BJ (cell line): ENCODE measurements at regions not wholly inside any gene's neighbourhood (a gene's known extent, or its start where the extent isn't known, plus 50 kb on each side); places are given as distances from the start of the nearest gene placed in this dataset.

ENCODE experiments used
- CTCF ChIA-PET: fragments of 350-600 bp; formaldehyde crosslinking; extraction: SDS; loops from one replicate; lab custom pipeline; 2021; ENCODE audit warnings: antibody characterized with exemption, inconsistent platforms; lab: Yijun Ruan, JAX
- POLR2A ChIA-PET: fragments of 300-600 bp; sonication (Branson Sonifier 250); formaldehyde crosslinking; extraction: SDS; loops from one replicate; lab custom pipeline; 2021; ENCODE audit warnings: antibody characterized with exemption; lab: Charles Lee
- DNase-seq: peaks from one replicate; pipeline ENCODE4 v3.0.0-alpha.2; 2011; ENCODE audit warnings: low read depth
- H3K27me3 ChIP-seq: 2 replicates; pipeline ENCODE4 v1.6.0; 2011; ENCODE audit warnings: low read length; ENCODE audit not compliant: control insufficient read depth, insufficient read depth
- H3K36me3 ChIP-seq: 2 replicates; pipeline ENCODE4 v1.5.1; 2011; ENCODE audit warnings: low read length; ENCODE audit not compliant: control insufficient read depth, insufficient read depth
- H3K4me3 ChIP-seq: 2 replicates; pipeline ENCODE4 v1.5.1; 2011; ENCODE audit warnings: low read depth, mild to moderate bottlenecking, control low read depth, low read length
- TF ChIP-seq, protein P1 (sequence below): IDR thresholded peaks from 2 replicates; pipeline ENCODE4 v1.5.1; 2011; ENCODE audit warnings: low read depth, mild to moderate bottlenecking, control low read depth, inconsistent platforms, low read length, moderate library complexity; ENCODE audit not compliant: insufficient read depth

DNA sequence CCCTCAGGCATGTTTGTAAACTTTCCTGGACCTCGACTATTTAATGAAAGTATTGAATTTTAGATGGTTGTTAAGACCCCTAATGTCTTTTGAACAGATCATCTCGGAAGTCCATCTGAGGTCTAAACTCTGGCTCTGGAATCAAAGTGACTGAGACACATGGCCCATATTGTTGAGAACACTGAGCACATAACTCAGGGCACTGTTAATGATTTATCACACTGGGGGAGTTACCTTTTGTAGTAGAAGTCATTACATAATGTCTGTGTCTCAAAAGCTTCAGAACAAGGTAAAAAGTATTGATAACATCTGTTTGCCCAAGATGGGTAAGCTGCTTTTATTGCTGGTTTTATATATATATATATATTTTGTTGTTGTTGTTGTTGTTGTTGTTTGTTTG is 103.4 kb upstream of the HS3ST1 start:
- no peaks in the 10 kb centered on the region for H3K36me3 ChIP-seq
- no peaks in the 10 kb centered on the region for H3K27me3 ChIP-seq
- no peak overlapping the region for H3K4me3 ChIP-seq
- TF ChIP-seq, protein P1, sequence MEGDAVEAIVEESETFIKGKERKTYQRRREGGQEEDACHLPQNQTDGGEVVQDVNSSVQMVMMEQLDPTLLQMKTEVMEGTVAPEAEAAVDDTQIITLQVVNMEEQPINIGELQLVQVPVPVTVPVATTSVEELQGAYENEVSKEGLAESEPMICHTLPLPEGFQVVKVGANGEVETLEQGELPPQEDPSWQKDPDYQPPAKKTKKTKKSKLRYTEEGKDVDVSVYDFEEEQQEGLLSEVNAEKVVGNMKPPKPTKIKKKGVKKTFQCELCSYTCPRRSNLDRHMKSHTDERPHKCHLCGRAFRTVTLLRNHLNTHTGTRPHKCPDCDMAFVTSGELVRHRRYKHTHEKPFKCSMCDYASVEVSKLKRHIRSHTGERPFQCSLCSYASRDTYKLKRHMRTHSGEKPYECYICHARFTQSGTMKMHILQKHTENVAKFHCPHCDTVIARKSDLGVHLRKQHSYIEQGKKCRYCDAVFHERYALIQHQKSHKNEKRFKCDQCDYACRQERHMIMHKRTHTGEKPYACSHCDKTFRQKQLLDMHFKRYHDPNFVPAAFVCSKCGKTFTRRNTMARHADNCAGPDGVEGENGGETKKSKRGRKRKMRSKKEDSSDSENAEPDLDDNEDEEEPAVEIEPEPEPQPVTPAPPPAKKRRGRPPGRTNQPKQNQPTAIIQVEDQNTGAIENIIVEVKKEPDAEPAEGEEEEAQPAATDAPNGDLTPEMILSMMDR: no peak
- ChIA-PET POLR2A (no interaction called here), CTCF (no interaction called here)
- DNase-seq: no peak

DNA sequence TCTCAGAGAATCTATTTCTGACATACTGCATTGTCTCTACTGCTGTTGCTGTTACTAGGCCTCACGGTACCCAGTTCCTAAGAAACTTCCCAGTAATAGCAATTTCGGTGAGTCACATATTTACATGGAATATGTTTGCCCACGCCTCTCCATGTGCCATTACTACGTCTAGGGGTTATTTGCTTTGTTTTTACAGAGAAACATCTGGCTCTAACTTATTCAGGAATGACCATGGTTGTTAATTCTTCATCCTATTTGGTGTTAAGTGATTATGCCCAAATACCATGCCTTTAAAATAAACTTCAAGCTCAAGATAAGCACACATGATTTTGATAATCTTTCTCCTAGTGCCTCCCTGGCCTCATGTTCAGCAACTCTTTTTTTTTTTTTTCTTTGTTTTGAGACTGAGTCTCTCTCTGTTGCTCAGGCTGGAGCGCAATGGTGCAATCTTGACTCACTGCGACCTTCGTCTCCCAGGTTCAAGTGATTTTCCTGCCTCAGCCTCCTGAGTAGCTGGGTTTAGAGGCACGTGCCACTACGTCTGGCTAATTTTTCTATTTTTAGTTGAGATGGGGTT is 101.0 kb upstream of the HS3ST1 start:
- H3K27me3 ChIP-seq: no peaks in the 10 kb centered on the region
- no peak overlapping the region for H3K4me3 ChIP-seq
- POLR2A ChIA-PET: no interaction called here
- TF ChIP-seq, protein P1: no peak
- no peaks in the 10 kb centered on the region for H3K36me3 ChIP-seq
- DNase-seq: no peak
- CTCF ChIA-PET: no interaction called here

DNA sequence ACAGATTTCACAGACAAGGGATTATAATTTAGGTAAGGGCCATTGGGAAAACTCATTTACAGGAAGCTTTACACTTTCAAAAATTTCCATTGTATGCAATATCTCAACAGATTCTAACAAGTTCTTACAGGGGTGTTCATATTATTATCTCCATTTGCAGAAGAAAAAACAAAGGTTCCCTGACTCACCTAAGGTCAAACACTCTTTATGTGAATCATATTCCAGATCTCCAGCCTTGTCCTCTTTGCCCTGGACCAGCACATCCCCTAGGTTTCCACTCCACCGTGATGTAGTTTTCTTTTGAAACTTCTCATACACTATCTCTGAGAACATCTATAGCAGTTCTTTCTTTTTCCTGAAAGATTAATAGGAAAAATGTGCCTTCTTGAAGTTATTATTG is 96.4 kb upstream of the HS3ST1 start:
- no peak overlapping the region for H3K4me3 ChIP-seq
- CTCF ChIA-PET: no interaction called here
- no peak for DNase-seq
- POLR2A ChIA-PET: no interaction called here
- no peaks in the 10 kb centered on the region for H3K27me3 ChIP-seq
- TF ChIP-seq, protein P1: no peak
- H3K36me3 ChIP-seq: no peaks in the 10 kb centered on the region

DNA sequence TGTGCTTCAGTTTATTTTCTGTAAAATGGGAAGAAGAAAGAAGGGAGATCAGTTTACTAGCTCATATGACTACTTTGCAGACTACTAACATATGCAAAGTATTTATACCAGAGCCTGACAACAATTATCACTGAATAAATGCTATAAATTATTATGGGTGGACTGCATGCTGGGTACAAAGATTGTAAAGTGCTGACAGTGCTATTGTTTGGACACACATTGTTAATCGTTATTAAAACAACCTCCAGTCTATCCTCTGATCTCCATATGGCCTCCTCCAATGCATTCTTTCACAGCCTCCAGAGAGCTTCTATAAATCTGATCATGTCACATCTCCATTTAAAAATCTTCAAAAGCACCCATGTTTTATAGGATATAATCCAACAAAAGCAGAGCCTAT is 90.1 kb upstream of the HS3ST1 start:
- no peak for DNase-seq
- Histone ChIP-seq H3K27me3 (no peaks in the 10 kb centered on the region), H3K4me3 (no peak overlapping the region), H3K36me3 (no peaks in the 10 kb centered on the region)
- CTCF ChIA-PET: no interaction called here
- POLR2A ChIA-PET: no interaction called here
- TF ChIP-seq, protein P1: no peak

DNA sequence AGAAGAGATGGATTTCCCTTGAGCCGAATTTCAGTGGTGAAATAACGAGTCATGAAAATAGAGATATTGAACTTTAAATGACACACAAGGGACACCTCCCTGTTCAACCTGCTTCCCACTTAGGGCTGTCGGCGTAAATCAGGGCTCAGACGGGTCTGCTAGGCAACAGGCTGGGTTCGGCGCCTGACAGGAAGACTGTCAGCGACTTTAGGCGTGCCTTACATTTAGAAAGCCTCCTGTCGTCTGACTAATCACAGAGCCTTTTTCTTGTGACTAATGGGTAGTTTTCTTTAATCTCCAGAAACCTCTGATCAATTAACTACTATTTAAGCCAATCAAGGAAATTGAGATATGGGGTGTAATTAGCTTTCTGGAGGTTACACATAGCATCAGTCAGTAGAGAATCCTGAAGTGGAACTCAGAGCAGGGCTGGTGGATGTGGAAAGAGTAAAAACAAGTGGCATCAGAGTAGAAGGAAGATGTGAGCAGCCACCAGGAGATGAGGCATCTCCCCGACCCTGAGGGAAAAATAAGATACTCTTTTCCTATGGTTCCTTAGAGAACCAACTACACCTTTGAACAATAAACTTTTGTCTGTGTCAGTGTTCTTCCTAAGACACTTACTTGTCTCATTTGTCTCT is 86.2 kb upstream of the HS3ST1 start:
- no peak overlapping the region for H3K4me3 ChIP-seq
- DNase-seq: no peak
- POLR2A ChIA-PET: no interaction called here
- H3K36me3 ChIP-seq: no peaks in the 10 kb centered on the region
- no peaks in the 10 kb centered on the region for H3K27me3 ChIP-seq
- TF ChIP-seq, protein P1: no peak
- CTCF ChIA-PET: no interaction called here
